ENCODE measurements at regions not wholly inside any gene's neighbourhood (a gene's known extent, or its start where the extent isn't known, plus 50 kb on each side); places are given as distances from the start of the nearest gene placed in this dataset.
"Not testable (repeated sequence)": the region's sequence is repeated elsewhere in the genome, so short reads cannot be mapped to it uniquely, and the experiment has no call there.

DNA sequence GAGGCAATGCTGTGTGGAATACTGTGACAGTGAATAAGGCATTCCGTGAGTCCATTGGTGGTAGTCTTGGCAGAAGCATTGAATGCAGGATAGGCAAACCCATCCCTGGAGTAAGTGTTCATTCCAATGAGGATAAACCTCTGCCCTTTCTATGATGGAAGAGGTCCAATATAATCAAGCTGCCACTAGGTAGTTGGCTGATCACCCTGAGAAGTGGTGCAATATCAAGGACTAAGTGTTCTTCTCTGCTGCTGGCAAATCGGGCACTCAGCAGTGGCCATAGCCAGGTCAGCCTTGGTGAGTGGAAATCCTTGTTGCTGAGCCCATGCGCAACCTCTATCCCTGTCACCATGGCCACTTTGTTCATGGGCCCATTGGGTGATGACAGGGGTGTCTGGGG lies 70.1 kb downstream of the FBXO4 start:
- no peak overlapping the region for H3K27ac ChIP-seq
- TF ChIP-seq, protein P1, sequence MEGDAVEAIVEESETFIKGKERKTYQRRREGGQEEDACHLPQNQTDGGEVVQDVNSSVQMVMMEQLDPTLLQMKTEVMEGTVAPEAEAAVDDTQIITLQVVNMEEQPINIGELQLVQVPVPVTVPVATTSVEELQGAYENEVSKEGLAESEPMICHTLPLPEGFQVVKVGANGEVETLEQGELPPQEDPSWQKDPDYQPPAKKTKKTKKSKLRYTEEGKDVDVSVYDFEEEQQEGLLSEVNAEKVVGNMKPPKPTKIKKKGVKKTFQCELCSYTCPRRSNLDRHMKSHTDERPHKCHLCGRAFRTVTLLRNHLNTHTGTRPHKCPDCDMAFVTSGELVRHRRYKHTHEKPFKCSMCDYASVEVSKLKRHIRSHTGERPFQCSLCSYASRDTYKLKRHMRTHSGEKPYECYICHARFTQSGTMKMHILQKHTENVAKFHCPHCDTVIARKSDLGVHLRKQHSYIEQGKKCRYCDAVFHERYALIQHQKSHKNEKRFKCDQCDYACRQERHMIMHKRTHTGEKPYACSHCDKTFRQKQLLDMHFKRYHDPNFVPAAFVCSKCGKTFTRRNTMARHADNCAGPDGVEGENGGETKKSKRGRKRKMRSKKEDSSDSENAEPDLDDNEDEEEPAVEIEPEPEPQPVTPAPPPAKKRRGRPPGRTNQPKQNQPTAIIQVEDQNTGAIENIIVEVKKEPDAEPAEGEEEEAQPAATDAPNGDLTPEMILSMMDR (IDR thresholded peaks at IDR 0.05): no peak
- no peak for TF ChIP-seq ZFX (IDR thresholded peaks at IDR 0.05; ENCODE audit: borderline replicate concordance)

DNA sequence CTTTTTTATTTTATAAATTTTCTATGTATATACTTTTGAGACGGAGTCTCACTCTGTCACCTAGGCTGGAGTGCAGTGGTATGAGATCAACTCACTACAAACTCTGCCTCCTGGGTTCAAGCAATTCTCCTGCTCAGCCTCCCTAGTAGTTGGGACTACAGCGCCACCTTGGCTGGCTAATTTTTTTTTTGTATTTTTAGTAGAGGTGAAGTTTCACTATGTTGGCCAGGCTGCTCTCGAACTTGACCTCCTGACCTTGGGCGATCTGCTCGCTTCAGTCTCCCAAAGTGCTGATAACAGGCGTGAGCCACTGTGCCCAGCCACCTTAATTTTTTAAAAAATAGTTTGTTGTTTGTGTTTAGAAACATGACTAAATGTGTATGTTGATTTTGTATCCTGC lies 76.6 kb downstream of the FBXO4 start:
- TF ChIP-seq, protein P1 (IDR thresholded peaks at IDR 0.05): no peak
- no peak for TF ChIP-seq ZFX (IDR thresholded peaks at IDR 0.05; ENCODE audit: borderline replicate concordance)
- no peak overlapping the region for H3K27ac ChIP-seq

DNA sequence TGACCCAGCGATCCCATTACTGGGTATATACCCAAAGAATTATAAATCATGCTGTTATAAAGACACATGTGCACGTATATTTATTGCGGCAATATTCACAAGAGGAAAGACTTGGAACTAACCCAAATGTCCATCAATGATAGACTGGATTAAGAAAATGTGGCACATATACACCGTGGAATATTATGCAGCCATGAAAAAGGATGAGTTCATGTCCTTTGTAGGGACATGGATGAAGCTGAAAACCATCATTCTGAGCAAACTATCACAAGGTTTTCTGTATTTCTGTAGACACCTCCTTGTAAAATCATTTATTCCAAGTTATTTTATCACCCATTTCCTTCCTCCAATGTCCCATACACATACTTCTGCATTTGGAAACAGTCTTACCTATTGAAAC lies 78.8 kb downstream of the FBXO4 start:
- H3K27ac ChIP-seq: not testable (repeated sequence)

DNA sequence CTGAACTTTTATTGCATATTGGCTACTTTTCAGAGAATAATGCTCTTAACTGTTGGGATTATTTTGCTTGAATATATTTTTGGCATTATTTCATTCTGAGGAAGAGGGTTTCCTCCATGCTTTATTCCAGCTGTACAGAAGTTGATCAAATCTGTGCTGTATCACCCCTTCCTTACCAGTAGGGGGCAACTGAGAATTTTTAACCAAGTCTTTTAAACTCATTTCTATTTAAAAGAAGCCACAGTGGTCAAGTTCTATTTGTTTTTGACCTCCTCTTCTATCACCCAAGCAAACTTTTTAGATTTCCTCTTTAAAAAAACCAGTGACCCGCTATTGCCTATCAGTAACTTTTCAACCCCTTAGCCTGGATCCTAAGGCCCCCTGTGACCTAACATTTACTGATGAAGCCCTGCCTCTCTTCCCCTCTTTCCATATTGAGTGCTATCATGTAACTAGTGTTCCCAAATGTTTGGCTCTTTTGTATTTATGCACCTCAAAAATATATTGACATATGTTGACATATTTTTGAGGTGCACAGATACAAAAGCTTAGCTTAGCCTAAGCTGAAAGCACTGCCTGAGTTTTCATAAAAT lies 80.6 kb downstream of the FBXO4 start:
- H3K27ac ChIP-seq: no peak overlapping the region
- no peak for TF ChIP-seq ZFX (IDR thresholded peaks at IDR 0.05; ENCODE audit: borderline replicate concordance)
- TF ChIP-seq, protein P1 (IDR thresholded peaks at IDR 0.05): peak; percentile 86

DNA sequence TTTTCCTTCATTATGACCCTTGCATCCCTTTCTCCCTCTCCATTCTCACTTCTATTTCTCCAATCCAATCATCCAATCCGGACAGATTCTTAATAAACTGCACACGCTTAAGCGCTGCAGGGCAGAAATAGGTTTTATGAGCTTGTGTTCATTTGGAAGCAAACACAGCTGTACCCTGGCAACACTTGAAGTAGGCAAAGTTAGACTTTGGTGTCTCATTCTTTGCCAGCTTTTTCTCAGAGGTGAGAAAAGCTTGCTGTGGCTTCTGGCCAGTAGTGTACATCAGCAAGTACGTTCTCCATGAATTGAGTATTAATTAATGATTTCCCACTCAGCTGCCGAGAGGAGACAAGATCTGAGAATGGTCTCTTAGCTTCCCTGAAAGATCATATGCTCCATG lies 88.5 kb downstream of the FBXO4 start:
- TF ChIP-seq, protein P1 (IDR thresholded peaks at IDR 0.05): no peak
- no peak for TF ChIP-seq ZFX (IDR thresholded peaks at IDR 0.05; ENCODE audit: borderline replicate concordance)
- no peak overlapping the region for H3K27ac ChIP-seq

DNA sequence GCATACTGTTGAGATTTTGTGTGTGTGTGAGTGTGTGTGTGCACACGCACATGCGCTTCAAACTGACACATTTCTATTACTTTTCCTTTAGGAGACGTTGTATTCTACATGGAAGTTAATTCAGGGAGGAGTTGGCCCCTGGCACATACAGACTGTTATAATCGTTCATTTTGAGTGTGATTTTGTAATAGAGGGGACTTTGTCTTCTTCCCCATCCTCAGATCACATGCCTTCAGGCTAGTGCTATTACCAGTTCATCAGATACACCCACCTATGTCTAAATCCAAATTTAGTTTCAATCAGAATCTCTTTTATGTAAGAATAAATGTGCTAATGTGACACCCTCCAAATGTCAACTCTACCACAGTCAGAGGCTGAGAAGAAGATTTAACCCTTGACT lies 90.2 kb downstream of the FBXO4 start:
- no peak overlapping the region for H3K27ac ChIP-seq
- TF ChIP-seq, protein P1 (IDR thresholded peaks at IDR 0.05): no peak
- TF ChIP-seq ZFX (IDR thresholded peaks at IDR 0.05; ENCODE audit: borderline replicate concordance): no peak

DNA sequence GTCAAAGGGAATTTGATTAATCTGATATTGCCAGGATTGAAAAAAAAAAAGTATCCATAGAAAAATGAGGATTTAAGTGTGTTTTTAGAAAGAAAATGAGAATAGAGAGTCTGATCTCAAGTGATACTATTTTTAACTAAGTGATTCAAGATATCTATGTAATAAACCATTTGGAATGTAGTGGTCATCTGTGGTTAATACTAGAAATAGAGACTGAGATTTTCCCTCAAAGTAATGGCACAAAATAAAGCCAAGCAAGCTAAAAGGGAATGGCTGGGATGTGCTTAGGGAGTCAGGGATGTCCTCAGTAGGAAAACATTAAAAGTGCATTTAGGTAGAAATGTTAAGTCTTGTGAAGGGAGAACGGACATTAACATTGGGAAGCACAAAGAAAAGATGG lies 90.6 kb downstream of the FBXO4 start:
- TF ChIP-seq ZFX (IDR thresholded peaks at IDR 0.05; ENCODE audit: borderline replicate concordance): no peak
- TF ChIP-seq, protein P1 (IDR thresholded peaks at IDR 0.05): no peak
- H3K27ac ChIP-seq: no peak overlapping the region
